ENCODE measurements at regions not wholly inside any gene's neighbourhood (a gene's known extent, or its start where the extent isn't known, plus 50 kb on each side); places are given as distances from the start of the nearest gene placed in this dataset.
"Not testable (repeated sequence)": the region's sequence is repeated elsewhere in the genome, so short reads cannot be mapped to it uniquely, and the experiment has no call there.

DNA sequence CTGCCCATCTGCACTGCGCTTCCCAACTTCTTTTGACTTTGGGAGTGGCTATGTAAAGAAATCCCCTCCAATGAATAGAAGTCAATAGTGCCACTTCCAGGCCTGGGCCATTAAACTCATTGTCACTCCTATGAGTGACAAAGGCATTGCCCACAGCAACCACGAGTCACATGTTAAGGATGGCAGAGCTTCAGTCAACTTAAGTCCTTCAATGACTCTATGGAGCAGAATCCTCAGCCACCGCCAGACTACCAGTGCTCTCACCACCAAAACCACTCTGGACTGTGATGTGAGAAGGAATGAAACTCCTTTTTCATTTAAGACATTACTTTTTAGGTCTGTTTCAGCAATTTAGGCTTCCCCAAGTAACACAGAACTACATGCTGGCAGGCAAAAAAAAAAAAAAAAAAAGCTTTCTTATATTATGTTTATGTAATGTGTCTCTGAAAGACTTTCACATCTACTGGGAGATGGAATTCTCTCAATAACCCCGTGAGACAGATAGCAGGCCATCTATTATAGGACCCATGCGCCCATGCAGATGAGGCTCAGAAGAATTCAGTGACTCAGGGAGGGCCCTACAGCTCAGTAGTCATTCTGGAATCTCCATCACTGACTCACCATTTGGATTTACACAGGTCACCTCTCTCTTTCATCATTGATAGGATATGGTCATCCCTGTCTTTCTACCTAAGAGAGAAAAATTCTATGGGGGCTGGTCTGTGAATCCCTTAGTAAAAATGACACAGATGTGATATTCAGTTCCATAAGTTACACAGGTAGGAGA lies 180.5 kb downstream of the CEMIP2 start:
- DNase-seq (ENCODE audit: low read depth), result no peak

- no peak for DNase-seq (ENCODE audit: low read depth)
Measured at GRCh38 chr9:71583792-71584191, 184.5 kb downstream of the CEMIP2 start.

- DNase-seq (ENCODE audit: low read depth), result no peak
Measured at GRCh38 chr9:71582347-71582746, 186.0 kb downstream of the CEMIP2 start.

GRCh38 chr9:71581101-71581500 lies 187.2 kb downstream of the CEMIP2 start:
- no peak for DNase-seq (ENCODE audit: low read depth)

DNA sequence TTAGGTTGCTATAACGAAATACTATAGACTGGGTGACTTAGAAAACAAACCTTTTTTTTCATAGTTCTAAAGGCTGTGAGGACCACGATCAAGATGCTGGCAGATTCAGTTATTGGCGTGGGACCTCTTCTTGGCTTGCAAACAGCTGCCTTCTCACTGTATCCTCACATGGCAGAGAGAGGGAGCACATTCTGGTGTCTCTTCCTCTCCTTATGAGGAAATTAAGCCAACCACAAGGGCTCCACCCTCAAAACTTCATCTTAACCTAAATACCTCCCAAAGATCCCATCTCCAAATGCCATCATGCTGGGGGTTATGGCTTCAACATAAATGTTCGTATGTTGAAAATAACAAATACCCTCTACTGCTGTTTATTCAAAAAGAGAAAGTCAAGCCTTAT lies 197.1 kb downstream of the CEMIP2 start:
- no peak for DNase-seq (ENCODE audit: low read depth)

DNA sequence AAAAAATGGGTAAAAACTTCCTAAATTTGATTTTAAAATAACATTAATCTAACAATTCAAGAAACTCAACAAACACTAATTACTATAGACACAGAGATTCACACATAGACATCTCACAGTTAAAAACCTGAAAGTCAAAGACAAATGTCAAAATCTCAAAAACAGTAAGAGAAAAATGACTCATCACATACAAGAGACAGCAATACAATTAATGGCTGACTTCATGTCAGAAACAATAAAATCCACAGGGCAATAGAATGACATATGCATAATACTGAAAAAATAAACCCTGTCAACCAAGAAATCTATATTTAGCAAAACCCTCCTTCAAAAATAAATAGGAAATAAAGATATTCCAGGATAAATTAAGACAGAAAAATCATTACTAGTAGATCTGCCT lies 200.4 kb downstream of the CEMIP2 start:
- DNase-seq (ENCODE audit: low read depth), result no peak

- DNase-seq (ENCODE audit: low read depth), result no peak
Measured at GRCh38 chr9:71562140-71562539, 206.2 kb downstream of the CEMIP2 start.

GRCh38 chr9:71557310-71557709 lies 211.0 kb downstream of the CEMIP2 start:
- DNase-seq (ENCODE audit: low read depth), result no peak

DNA sequence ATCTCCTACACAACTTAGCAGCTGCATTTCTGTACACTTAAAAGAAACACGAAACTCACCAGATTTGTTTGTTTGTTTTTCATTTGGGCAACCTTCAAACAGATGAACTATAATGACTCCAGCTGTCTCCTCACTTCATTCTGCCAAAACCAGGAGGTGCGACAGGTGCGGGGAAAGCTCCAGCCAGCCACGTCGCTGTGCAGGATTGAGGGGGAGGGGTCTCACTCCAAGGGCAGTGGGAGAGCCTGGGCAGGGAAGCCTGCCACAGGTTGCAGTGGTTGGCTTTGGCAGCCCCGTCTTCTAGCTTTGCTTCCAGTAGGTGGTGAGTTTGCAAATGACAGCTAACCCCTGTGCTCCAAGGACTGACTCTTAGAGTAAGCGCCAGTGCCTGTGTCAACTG lies 215.8 kb downstream of the CEMIP2 start:
- no peak for DNase-seq (ENCODE audit: low read depth)

DNA sequence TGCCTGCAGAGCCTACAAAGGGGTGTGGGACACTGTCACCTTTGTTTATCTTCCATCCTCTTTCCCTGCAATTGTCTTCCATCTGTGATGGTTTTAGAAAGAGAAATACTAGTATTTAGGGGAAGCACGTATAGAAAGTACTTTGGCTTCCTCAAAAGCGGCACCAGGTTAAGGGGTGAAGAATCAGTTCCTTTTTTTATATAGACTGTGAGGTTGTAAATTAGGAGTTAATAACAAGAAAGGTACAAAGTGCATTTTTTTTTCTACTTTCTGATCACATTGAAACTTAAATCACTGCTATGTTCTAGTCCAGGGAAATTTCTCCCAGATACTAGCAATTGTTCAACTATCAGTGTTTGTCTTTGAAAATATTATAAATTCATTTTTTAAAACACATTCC lies 219.3 kb downstream of the CEMIP2 start:
- no peak for DNase-seq (ENCODE audit: low read depth)

DNA sequence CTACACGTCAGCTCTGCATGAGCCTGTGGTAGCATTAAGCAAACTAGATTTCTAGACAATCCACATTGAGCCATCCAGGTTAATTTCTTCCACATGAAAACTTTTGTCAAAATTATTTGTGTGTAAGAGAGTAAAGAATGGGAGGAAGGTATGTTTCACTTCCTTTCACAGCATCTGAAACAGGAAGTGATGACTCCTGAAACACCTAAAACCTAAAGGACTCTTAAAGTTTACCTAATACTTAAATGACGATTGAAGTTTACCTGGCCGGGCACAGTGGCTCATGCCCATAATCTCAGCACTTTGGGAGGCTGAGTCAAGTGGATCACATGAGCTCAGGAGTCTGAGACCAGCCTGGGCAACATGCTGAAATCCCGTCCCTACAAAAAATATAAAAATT lies 223.8 kb downstream of the CEMIP2 start:
- DNase-seq (ENCODE audit: low read depth), result no peak

DNA sequence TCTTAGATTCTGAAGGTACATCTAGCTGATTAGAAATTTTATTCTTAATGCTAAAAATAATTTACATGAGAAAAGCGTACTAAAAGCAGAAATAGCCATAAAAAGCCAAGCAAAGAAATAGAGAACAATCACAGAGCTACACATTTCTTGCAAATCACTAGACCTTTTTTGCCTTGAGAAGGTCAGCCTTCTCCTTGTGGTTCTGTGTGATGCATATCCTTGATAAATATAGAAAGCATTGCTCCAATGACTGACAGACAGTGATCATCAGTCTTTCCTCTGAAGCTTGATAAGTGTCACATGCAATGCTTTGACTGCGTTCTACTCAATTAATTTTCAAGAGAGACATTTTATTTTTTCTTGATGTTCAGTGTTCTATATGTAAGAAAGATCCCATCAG lies 226.9 kb downstream of the CEMIP2 start:
- DNase-seq (ENCODE audit: low read depth), result no peak

- no peak for DNase-seq (ENCODE audit: low read depth)
Measured at GRCh38 chr9:71524996-71525580, 243.2 kb downstream of the CEMIP2 start.

DNA sequence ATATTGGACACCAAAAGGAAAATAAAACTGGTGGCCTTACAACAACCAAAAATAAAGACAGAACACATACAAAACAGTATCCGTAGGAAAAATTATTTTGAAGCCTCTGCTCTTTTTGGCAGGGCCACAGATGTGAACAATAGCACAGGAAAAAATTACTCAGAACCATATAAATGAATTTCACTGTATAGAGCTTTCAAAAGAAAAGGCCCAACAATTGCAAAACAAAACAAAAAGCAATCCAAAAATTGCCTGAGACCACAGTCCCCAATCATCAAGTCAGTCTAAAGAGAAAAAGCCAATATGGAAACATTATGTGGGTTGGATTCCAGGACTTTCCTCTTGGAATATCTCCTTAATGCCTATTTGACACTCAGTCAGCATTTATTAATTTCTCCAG lies 243.8 kb downstream of the CEMIP2 start:
- DNase-seq (ENCODE audit: low read depth), result no peak

GRCh38 chr9:71521132-71521531 lies 247.2 kb downstream of the CEMIP2 start:
- DNase-seq (ENCODE audit: low read depth), result no peak

DNA sequence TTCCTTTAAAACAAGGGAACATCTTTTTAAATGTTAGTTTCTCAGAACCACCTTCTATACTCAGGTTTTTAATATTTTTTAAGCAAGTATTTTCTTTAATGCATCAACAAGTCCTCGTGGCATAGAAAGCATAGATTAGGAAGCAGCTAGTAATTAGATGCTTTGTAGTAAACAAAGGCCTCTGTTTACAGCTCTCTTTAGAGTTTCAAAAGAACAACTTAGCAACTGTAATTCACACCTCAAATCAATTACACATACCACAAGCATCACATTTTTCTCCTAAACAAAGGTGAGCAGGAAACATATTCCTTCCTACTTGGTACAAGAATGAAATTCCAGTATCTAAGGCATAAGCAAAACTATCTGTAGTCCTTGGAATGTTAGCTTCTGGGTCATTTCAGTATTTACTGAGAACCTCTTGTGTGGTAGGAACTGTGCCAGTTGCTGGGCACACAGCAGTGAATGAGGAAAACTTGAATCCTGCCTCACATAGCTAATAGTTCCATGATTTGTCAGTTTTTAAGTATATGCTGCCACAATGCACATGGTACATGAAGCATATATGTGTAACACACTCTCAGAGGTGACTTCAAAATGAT lies 249.1 kb downstream of the CEMIP2 start:
- no peak for DNase-seq (ENCODE audit: low read depth)

- no peak for DNase-seq (ENCODE audit: low read depth)
Measured at GRCh38 chr9:71518045-71518827, 250.1 kb downstream of the CEMIP2 start.

- no peak for DNase-seq (ENCODE audit: low read depth)
Measured at GRCh38 chr9:71515626-71516025, 252.7 kb downstream of the CEMIP2 start.

DNA sequence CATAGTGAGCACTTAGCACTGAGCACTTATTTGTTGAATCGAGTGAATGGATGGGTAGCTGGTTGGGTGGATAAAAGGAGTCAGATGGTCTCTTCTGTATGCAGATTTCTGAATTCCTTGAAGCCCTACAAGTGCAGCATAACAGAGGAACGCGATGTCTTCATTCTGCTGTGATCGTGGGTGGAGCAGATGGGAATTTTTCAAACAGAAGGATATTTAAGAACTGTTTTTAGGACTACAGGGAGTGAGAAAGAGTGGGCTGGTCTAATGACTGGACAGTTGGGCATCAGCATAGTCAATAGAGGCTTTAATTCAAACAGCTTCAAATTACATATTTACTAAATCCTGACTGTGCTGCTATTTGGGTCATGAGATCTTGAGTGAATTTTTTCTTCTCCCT lies 253.2 kb downstream of the CEMIP2 start:
- no peak for DNase-seq (ENCODE audit: low read depth)

- DNase-seq (ENCODE audit: low read depth), result no peak
Measured at GRCh38 chr9:71514344-71514975, 253.9 kb downstream of the CEMIP2 start.

GRCh38 chr9:71509054-71509453 lies 259.3 kb downstream of the CEMIP2 start:
- no peak for DNase-seq (ENCODE audit: low read depth)

GRCh38 chr9:71508141-71508540 lies 260.2 kb downstream of the CEMIP2 start:
- DNase-seq (ENCODE audit: low read depth), result not testable (repeated sequence)
